Activated naive CD8-positive, alpha-beta T cell treated with anti-CD3 and anti-CD28 coated beads, Interleukin-2, amount 10 ng/mL, durations not matched to agents 7 days and 5 days (primary cell): ENCODE measurements at regions not wholly inside any gene's neighbourhood (a gene's known extent, or its start where the extent isn't known, plus 50 kb on each side); places are given as distances from the start of the nearest gene placed in this dataset.
"Not testable (repeated sequence)": the region's sequence is repeated elsewhere in the genome, so short reads cannot be mapped to it uniquely, and the experiment has no call there.

ENCODE experiments used
- ATAC-seq: fragments of 150-1000 bp; cut with Tn5 transposase; one replicate; pipeline ENCODE4 v1.10.0; 2021; ENCODE audit warnings: low read depth, moderate library complexity
- POLR2A ChIA-PET: fragments of 350-600 bp; sonication (Branson Sonifier 250); formaldehyde crosslinking; loops from one replicate; lab custom pipeline; 2021; ENCODE audit warnings: antibody characterized with exemption; lab: Charles Lee
- DNase-seq: peaks from one replicate; pipeline ENCODE4 v3.0.0; 2021
- H3K27ac Mint-ChIP-seq: one replicate; pipeline ENCODE4 v1.8.0; 2022; ENCODE audit warnings: mild to moderate bottlenecking, mixed read lengths
- H3K27me3 Mint-ChIP-seq: one replicate; pipeline ENCODE4 v1.8.0; 2022; ENCODE audit warnings: mild to moderate bottlenecking, moderate library complexity, mixed read lengths
- H3K36me3 Mint-ChIP-seq: one replicate; pipeline ENCODE4 v1.8.0; 2021; ENCODE audit warnings: mild to moderate bottlenecking, mixed read lengths
- H3K4me1 Mint-ChIP-seq: one replicate; pipeline ENCODE4 v1.8.0; 2021; ENCODE audit warnings: mixed read lengths
- H3K4me3 Mint-ChIP-seq: one replicate; pipeline ENCODE4 v1.8.0; 2022; ENCODE audit warnings: mild to moderate bottlenecking, moderate library complexity, mixed read lengths
- H3K9me3 Mint-ChIP-seq: one replicate; pipeline ENCODE4 v1.8.0; 2021; ENCODE audit warnings: mixed read lengths

DNA sequence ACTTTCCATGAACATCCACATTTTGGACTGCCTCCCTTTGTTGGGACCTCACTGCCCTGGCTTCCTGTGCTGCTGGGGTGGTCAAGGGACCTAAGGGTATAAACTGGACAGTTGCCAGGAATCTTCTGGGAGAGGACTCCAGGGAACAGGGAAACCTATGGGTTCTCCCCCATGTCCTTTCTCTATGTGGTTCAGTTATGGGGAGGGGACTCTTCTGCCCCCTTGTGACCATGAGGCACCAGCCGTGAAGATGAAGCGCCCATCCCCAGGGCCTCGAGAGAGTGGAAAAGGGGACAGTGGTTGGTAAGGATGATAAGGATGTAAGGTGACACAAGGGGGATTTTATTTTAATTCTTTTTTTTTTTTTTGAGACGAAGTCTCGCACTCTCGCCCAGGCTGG lies 177.0 kb upstream of the TMEM132C start:
- no peaks in the 10 kb centered on the region for H3K27me3 Mint-ChIP-seq
- no peaks in the 10 kb centered on the region for H3K36me3 Mint-ChIP-seq
- POLR2A ChIA-PET: no interaction called here
- no peak overlapping the region for H3K27ac Mint-ChIP-seq
- no peaks in the 10 kb centered on the region for H3K9me3 Mint-ChIP-seq
- ATAC-seq (no peak), DNase-seq (no peak)
- no peak overlapping the region for H3K4me3 Mint-ChIP-seq
- H3K4me1 Mint-ChIP-seq: no peaks in the 10 kb centered on the region

DNA sequence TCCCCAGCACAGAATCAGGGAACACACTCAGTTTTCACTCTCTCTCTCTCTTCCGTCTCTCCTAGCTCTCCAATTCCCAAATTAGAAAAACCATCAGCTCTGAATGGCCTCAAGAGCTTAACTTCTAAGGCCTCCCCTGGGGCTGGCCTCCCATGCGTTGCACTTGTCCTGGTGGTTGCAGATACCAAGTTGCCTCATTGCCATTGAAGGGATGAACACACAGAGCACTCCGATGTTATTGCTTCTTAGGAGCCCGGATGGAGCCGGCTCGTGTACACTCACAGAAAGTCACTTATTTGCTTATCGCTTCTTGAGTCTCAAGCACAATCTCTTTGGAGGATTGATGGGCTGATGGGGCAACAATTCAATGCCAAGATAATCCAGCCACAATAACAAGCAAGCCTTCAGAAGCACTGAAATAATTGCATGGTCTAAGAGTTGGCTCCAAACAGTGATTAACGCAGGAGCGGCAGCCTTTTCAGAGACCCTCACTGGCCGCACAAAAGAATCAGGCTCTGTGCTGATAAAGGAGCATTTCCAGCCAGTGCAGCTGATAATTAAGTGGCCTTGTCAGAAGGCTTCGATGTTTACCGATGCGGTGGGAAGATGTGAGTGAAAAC lies 175.8 kb upstream of the TMEM132C start:
- DNase-seq (no peak), ATAC-seq (no peak)
- no peaks in the 10 kb centered on the region for H3K4me1 Mint-ChIP-seq
- POLR2A ChIA-PET: no interaction called here
- no peak overlapping the region for H3K27ac Mint-ChIP-seq
- H3K36me3 Mint-ChIP-seq: no peaks in the 10 kb centered on the region
- H3K4me3 Mint-ChIP-seq: no peak overlapping the region
- no peaks in the 10 kb centered on the region for H3K9me3 Mint-ChIP-seq
- no peaks in the 10 kb centered on the region for H3K27me3 Mint-ChIP-seq

DNA sequence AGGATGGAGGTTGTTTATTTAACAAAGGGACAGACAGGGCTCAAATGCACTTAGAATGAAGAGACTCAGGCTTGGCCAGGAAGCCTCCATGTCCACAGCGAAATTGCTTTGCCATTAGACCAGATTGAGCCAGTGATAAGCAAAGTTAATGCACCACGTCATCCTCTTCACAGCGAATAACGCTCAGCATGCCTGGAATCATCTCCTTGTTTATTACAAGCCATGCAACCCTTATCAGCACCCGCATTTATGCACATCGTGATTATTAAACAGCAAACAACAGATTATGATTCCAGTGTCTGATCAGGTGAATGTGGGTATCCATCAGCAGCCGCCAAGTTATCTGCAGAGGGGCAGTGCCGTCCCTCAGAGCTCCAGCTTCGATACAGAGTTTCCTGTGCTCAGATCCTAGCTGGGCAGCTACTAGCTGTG lies 175.0 kb upstream of the TMEM132C start:
- POLR2A ChIA-PET: no interaction called here
- Mint-ChIP-seq H3K9me3 (no peaks in the 10 kb centered on the region), H3K4me3 (no peak overlapping the region), H3K27me3 (no peaks in the 10 kb centered on the region), H3K27ac (no peak overlapping the region), H3K36me3 (no peaks in the 10 kb centered on the region), H3K4me1 (no peaks in the 10 kb centered on the region)
- no peak for ATAC-seq
- DNase-seq: no peak

DNA sequence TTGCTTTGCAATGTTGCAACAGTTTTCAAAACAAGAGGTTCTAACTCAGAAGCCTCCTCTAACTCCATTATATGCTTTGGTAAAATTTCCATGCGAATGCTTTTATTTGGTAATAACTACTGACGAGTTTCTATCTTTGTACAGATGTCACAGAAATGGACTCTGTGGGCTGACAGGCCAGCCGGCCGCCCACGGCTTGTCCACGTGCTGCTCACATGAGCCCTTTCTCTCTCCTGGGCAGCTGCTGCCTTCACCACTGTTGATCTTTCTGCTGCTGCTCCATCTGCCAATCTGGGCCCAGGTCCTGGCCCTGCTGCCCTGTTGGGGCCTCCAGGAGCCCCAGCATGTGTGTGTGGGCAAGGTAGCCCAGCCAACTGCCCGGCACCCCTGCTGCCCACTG lies 168.2 kb upstream of the TMEM132C start:
- POLR2A ChIA-PET: no interaction called here
- Mint-ChIP-seq H3K9me3 (peaks cover 8% of the 10 kb centered on the region), H3K4me3 (no peak overlapping the region), H3K4me1 (no peaks in the 10 kb centered on the region), H3K27ac (no peak overlapping the region), H3K27me3 (no peaks in the 10 kb centered on the region), H3K36me3 (no peaks in the 10 kb centered on the region)
- DNase-seq: no peak
- no peak for ATAC-seq

DNA sequence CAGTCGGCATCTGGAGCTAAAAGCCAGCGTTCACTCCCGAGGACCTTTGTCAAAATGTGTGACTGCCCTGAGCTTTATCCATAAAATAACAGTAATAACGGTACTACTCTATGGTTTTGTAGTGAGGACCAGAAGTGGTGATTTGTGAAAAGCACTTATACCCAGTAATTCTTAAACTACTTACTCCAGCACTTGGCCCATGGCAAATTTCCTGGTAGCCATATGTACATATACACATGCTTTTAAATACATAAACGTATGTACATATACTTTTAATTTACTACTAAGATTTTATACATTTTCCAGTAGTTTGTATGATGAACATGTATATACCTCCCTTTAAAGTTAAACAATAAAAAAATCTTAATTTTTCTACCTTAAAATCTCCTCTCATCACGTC lies 163.8 kb upstream of the TMEM132C start:
- H3K27ac Mint-ChIP-seq: no peak overlapping the region
- no peaks in the 10 kb centered on the region for H3K4me1 Mint-ChIP-seq
- POLR2A ChIA-PET: no interaction called here
- H3K36me3 Mint-ChIP-seq: no peaks in the 10 kb centered on the region
- H3K4me3 Mint-ChIP-seq: no peak overlapping the region
- no peaks in the 10 kb centered on the region for H3K27me3 Mint-ChIP-seq
- peaks cover 5% of the 10 kb centered on the region for H3K9me3 Mint-ChIP-seq
- ATAC-seq: no peak
- DNase-seq: no peak

DNA sequence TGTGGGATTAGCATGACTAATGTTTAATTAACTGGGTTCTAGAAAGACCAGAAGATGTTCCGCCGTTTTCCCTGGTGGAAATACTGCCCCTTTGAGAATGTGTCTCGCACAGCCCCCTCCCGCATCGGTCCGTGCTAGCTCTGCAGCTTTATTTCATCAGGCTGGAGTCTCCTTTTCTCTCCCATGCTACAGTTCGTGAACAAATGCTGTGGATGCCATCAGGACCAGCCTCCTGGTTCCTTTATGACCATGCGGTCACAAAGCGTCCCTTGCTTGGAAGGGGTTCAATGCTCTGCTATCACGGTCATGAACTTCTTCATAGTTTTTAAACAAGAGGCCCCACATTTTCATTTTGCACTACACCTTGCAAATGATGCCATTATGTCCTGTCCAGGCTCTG lies 157.7 kb upstream of the TMEM132C start:
- POLR2A ChIA-PET: no interaction called here

DNA sequence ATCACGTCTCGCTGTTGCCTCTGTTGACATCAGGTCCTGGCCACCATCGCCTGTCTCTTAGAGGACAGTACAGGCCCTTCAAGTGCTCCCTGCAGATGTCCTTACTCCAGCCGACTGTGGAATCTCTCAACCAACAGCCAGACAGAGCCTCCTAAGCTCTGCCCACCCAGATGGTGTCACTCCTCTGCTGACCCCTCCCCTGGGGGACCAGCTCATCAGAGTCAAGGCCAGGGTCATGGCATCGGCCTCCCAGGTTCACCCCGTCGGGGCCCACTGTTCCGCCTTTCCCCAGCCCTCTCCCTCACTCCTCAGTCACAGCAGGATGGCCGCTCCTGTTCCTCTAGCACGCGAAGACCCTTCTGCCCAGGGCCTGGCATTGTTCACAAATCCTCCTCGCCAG lies 157.3 kb upstream of the TMEM132C start:
- no peak overlapping the region for H3K4me3 Mint-ChIP-seq
- H3K27ac Mint-ChIP-seq: no peak overlapping the region
- peaks cover 6% of the 10 kb centered on the region for H3K9me3 Mint-ChIP-seq
- no peaks in the 10 kb centered on the region for H3K4me1 Mint-ChIP-seq
- no peaks in the 10 kb centered on the region for H3K36me3 Mint-ChIP-seq
- POLR2A ChIA-PET: no interaction called here
- H3K27me3 Mint-ChIP-seq: no peaks in the 10 kb centered on the region
- DNase-seq: no peak
- no peak for ATAC-seq

More for the DNA sequence above, 157.7 kb upstream of the TMEM132C start:
- H3K27me3 Mint-ChIP-seq: no peaks in the 10 kb centered on the region
- no peaks in the 10 kb centered on the region for H3K4me1 Mint-ChIP-seq
- H3K4me3 Mint-ChIP-seq: no peak overlapping the region
- H3K9me3 Mint-ChIP-seq: peaks cover 3% of the 10 kb centered on the region
- H3K36me3 Mint-ChIP-seq: no peaks in the 10 kb centered on the region
- H3K27ac Mint-ChIP-seq: no peak overlapping the region
- no peak for ATAC-seq
- DNase-seq: no peak

DNA sequence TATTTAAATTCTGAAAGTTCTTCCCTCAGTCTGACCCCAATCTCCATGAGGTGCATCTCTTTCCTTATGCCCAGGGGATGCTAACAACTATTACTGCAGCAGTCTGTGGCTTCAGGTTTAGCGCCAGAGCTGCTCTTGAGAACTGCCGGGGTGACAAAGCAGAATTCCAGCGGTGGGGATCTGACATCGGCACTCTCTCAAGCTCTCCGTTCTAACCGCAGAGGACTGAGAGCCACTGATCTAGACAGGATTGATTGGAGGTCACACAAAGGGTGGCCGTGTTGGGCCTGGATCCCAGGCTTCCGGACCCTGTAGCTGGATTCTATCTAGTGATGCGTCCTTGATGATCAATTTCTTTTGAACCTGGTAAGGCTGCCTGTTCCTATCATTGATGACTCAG lies 155.6 kb upstream of the TMEM132C start:
- H3K4me3 Mint-ChIP-seq: no peak overlapping the region
- no peaks in the 10 kb centered on the region for H3K4me1 Mint-ChIP-seq
- ATAC-seq (no peak), DNase-seq (no peak)
- H3K27ac Mint-ChIP-seq: no peak overlapping the region
- H3K9me3 Mint-ChIP-seq: peaks cover 9% of the 10 kb centered on the region
- POLR2A ChIA-PET: no interaction called here
- H3K27me3 Mint-ChIP-seq: no peaks in the 10 kb centered on the region
- no peaks in the 10 kb centered on the region for H3K36me3 Mint-ChIP-seq

DNA sequence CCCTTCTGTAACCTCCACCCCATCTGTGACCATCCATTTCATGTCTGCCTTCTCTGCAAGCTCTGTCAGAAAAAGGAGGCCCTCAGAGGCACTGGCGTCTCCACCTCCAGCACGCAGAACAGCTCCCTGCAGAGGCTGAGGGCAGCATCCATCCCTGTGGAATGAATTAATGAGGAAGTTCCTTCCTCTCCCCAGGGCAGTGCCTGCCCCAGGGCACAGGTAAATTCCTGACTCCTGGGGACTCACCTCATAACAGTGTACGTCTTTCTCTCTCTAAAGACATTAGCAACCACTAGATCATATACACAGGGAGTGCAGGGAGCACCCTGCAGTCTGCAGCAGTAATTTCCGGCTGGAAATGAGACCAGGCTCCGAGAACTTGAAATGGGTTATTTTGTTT lies 155.0 kb upstream of the TMEM132C start:
- DNase-seq (no peak), ATAC-seq (no peak)
- Mint-ChIP-seq H3K4me1 (no peaks in the 10 kb centered on the region), H3K36me3 (no peaks in the 10 kb centered on the region), H3K27ac (no peak overlapping the region), H3K4me3 (no peak overlapping the region), H3K9me3 (peaks cover 9% of the 10 kb centered on the region), H3K27me3 (no peaks in the 10 kb centered on the region)
- POLR2A ChIA-PET: no interaction called here

DNA sequence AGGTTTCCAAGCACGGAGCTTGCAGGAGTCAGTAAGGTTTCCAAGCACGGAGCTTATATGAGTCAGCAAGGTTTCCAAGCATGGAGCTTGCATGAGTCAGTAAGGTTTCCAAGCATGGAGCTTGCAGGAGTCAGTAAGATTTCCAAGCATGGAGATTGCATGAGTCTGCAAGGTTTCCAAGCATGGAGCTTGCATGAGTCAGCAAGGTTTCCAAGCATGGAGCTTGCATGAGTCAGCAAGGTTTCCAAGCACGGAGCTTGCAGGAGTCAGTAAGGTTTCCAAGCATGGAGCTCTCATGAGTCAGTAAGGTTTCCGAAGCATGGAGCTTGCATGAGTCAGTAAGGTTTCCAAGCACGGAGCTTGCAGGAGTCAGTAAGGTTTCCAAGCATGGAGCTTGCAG lies 153.7 kb upstream of the TMEM132C start:
- DNase-seq, H3K4me3 Mint-ChIP-seq, H3K9me3 Mint-ChIP-seq, H3K36me3 Mint-ChIP-seq, ATAC-seq, POLR2A ChIA-PET, H3K4me1 Mint-ChIP-seq, H3K27ac Mint-ChIP-seq, H3K27me3 Mint-ChIP-seq: not testable (repeated sequence)

DNA sequence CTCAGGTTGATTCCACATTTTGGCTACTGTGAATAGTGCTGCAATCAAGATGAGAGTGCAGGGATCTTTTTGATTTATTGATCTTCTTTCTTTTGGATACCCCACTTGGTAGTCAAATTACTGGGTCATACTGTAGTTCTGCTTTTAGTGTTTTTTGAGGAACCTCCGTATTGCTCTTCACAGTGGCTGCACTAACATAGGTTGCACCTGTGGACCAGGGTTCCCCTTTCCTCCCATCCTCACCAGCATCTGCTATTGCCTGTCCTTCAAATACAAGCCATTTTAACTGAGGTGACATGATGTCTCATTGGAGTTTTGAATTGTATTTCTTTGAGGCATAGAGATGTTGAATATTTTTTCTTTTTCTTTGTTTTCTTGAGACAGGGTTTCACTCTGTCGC lies 152.5 kb upstream of the TMEM132C start:
- H3K36me3 Mint-ChIP-seq: no peaks in the 10 kb centered on the region
- H3K4me1 Mint-ChIP-seq: no peaks in the 10 kb centered on the region
- POLR2A ChIA-PET: no interaction called here
- no peaks in the 10 kb centered on the region for H3K27me3 Mint-ChIP-seq
- H3K9me3 Mint-ChIP-seq: peaks cover 9% of the 10 kb centered on the region
- H3K4me3 Mint-ChIP-seq: no peak overlapping the region
- ATAC-seq: no peak
- no peak for DNase-seq
- H3K27ac Mint-ChIP-seq: no peak overlapping the region

DNA sequence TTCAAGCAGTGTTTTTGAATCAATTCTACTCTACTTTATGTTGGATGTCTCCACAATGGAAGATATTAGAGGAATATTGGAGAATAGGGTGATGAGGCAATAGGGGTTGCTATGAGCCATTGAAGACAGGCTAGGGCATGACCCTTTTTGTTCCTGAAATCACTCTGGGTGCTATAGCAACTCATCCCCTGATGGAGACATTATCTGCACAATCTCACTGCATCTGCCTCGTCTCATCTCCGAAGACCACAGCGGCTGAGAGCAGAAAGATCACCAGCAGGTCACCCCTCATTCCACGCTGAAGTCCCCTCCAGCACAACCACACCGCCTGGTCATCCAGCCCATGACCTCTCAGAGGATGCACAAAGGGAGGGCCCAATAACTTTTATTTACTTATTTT lies 150.4 kb upstream of the TMEM132C start:
- Mint-ChIP-seq H3K36me3 (no peaks in the 10 kb centered on the region), H3K4me3 (no peak overlapping the region), H3K27ac (no peak overlapping the region), H3K27me3 (no peaks in the 10 kb centered on the region), H3K9me3 (peaks cover 9% of the 10 kb centered on the region), H3K4me1 (no peaks in the 10 kb centered on the region)
- DNase-seq (no peak), ATAC-seq (no peak)
- POLR2A ChIA-PET: no interaction called here

DNA sequence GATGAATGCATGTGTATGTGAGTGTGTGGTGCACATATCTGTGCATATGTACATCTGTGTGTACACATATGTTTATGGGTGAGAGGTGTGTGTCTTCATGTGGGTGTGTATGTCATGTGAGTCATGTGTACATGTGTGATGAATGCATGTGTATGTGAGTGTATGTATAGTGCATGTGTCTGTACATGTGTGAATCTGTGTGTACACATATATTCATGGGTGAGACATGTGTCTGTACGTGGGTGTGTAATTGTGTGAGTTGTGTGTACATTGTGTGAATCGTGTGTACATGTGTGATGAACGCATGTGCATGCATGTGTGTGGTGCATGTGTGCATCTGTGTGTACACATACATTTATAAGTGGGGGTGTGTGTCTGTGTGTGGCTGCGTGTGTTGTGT lies 146.9 kb upstream of the TMEM132C start:
- Mint-ChIP-seq H3K4me1 (no peaks in the 10 kb centered on the region), H3K27me3 (no peaks in the 10 kb centered on the region), H3K27ac (no peak overlapping the region), H3K9me3 (peaks cover 5% of the 10 kb centered on the region), H3K4me3 (no peak overlapping the region), H3K36me3 (no peaks in the 10 kb centered on the region)
- no peak for ATAC-seq
- POLR2A ChIA-PET: no interaction called here
- DNase-seq: no peak

DNA sequence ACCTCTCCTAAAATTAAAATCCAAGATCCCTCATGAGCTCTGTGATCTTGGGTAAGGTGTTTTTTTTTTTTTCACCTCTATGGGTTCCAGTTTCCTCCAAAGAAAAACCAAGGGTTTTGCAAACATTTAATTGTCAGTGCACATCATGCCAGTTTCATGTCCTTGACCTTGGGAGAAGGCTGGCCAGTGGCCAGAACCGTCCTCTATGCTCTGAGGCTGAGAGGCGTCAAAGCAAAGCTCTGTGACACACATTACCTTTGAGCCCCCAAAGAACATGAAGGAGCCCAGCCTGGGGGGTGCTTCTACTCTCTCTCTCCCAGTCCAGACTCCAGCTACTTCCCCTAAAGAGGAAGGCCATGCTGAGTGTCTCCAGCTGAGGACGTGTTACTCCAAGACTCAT lies 145.5 kb upstream of the TMEM132C start:
- DNase-seq: no peak
- Mint-ChIP-seq H3K4me3 (no peak overlapping the region), H3K9me3 (peaks cover 4% of the 10 kb centered on the region), H3K27me3 (no peaks in the 10 kb centered on the region), H3K4me1 (no peaks in the 10 kb centered on the region), H3K27ac (no peak overlapping the region), H3K36me3 (no peaks in the 10 kb centered on the region)
- ATAC-seq: no peak
- POLR2A ChIA-PET: no interaction called here

DNA sequence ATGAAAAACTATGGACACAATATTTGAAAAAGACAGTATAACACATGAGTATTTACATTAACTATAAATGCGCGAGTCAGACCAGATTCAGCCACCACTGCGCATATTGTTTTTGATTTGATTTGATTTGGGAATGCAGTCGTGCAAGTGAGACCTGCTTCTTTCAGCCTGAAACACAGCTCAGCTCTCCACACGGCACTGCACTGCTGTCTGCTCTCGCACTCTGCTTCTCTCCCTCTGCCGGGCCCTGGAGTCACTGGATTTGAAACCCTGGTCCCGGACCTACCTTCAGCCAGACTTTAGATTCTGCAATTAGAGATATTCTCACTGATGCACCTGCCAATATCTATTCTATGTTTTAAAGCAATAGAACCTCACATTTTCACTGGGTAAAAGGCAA lies 143.9 kb upstream of the TMEM132C start:
- POLR2A ChIA-PET: no interaction called here
- Mint-ChIP-seq H3K9me3 (peaks cover 4% of the 10 kb centered on the region), H3K27ac (no peak overlapping the region), H3K27me3 (no peaks in the 10 kb centered on the region), H3K4me1 (no peaks in the 10 kb centered on the region), H3K4me3 (no peak overlapping the region), H3K36me3 (no peaks in the 10 kb centered on the region)
- no peak for DNase-seq
- no peak for ATAC-seq
